GM18520 (cell line): ENCODE measurements at regions not wholly inside any gene's neighbourhood (a gene's known extent, or its start where the extent isn't known, plus 50 kb on each side); places are given as distances from the start of the nearest gene placed in this dataset.
"Not testable (repeated sequence)": the region's sequence is repeated elsewhere in the genome, so short reads cannot be mapped to it uniquely, and the experiment has no call there.

Source experiments
- ATAC-seq: cut with Tn5 transposase; IDR thresholded peaks from one replicate; pipeline ENCODE4 v1.9.1; 2021; ENCODE audit not compliant: unreplicated experiment

- no peak for ATAC-seq
Measured at GRCh38 chr4:27119239-27119638, 258.6 kb downstream of the STIM2 start.

DNA sequence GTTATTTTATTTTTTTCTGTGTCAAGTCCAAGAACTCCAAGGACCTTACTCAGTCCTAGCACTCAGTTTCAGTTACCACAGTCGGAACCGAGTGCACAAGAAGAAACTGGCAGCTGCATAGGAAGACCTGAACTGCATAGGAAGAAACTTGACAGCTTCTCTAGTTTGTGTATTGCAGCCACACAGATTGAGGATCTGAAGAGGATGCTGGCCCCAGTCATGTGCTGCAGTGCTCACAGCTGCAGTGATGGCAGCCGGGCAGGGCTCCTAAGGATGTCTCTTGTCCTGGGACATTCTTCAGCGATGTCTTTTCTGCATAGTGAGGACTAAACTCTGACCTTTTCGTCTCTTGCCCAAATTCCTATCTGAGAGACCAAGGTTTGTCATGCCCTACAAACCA, 261.2 kb downstream of the STIM2 start:
- ATAC-seq = no peak

GRCh38 chr4:27123123-27123768, 262.6 kb downstream of the STIM2 start:
- ATAC-seq = no peak

DNA sequence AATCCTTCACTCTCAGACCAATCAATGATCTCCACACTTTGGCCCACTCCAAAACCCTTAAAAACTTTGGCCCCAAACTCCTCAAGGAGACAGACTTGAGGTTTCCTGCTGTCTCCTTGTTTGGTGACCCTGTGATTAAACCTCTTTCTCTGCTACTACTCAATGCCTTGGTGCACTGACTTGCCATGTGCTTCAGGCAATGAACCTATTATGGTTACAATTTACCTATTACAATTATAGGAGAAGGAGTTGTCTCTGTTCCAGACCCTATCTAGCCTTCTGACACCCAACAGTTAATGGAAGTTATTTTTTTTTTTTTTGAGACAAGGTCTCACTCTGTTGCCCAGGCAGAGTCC, 263.1 kb downstream of the STIM2 start:
- ATAC-seq = no peak

- ATAC-seq = not testable (repeated sequence)
Measured at GRCh38 chr4:27126895-27127294, 266.3 kb downstream of the STIM2 start.

- no peak for ATAC-seq
Measured at GRCh38 chr4:27128443-27128842, 267.8 kb downstream of the STIM2 start.

- no peak for ATAC-seq
Measured at GRCh38 chr4:27129871-27130366, 269.3 kb downstream of the STIM2 start.

DNA sequence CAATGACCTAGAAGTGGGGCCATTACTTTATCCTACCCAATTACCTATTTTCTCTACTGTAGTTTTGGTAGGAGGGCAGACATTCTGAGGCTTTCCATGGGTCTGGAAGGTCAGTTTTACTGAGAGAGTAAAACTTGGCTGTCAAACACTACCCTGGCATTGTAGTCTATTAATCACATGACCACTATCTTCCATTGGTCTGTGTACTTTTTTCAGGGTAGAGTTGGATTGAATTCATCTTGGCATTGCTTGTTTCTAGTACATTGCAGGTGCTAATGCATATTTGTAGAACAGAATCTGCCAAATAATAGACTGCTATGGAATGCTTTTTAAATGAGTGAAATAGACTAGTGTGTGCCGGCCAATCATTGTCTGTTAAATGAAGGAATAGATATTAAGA, 271.9 kb downstream of the STIM2 start:
- ATAC-seq = no peak

- ATAC-seq = no peak
Measured at GRCh38 chr4:27140486-27140885, 279.8 kb downstream of the STIM2 start.

DNA sequence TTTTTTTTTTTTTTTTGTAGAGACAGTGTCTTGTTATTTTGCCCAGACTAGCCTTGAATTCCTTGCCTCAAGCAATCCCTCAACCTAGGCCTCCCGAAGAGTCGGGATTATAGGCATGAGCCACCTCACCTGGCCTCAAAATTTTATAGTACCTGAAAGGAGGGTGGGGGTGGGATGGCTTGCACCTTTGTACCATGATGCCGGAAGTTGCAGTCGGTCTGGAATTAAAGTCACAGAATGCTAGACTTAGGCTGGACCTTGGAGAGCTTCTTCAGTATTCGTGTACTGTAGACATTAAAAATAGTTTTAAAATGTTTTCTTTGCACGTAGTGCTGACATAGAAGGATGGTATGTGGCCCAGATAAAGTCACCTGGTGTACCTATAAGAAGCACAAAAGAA, 280.9 kb downstream of the STIM2 start:
- no peak for ATAC-seq

DNA sequence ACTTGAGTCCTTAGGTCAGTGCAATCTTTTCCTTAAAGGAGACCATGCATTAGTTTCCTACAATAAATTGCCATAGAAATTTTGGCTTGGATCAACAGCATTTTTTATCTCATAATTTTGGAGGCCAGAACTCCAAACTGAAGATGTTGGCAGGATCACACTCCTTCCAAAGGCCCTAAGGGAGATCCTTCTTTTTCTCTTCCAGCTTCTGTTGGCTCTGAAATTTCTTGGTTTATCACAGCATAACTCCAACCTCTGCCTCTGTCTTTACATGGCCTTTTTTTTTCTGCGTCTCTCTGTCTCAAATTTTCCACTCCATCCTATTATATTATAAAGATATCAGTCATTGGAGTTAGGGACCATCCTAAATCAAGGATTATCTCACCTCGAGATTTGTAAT, 282.2 kb downstream of the STIM2 start:
- ATAC-seq = no peak

GRCh38 chr4:27145597-27145996, 285.0 kb downstream of the STIM2 start:
- no peak for ATAC-seq

DNA sequence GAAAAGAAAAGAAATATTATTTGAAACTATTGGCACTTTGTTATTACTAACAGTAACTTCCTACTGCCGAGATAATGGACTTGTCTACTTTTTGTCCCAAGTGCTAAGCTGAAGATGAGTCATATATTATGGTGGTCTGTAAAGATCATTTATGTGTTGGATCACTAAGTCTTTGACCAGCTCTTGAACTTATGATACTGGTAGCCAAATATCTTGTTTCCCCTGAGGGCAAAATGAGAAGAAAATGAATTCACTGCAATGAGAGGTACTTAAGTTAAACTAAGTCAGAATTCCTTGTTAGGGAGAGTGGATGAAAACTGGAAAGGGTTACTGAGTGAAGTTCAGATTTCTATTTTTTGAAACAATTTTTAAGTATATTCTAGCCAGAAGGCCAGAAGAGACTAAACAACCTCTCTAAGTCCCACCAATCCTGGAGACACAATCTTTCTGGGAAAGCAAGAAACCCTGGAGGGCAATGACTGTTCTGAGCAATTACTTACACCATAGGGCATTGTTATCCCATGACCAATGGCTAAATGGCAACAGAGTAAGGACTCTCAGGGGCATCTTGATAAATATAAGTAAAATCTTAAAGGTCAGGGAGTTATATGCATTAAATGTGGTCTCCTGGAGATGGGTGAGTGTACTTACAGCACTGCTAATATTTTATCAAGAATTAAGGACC, 287.7 kb downstream of the STIM2 start:
- no peak for ATAC-seq

- ATAC-seq = no peak
Measured at GRCh38 chr4:27149541-27150212, 289.0 kb downstream of the STIM2 start.

DNA sequence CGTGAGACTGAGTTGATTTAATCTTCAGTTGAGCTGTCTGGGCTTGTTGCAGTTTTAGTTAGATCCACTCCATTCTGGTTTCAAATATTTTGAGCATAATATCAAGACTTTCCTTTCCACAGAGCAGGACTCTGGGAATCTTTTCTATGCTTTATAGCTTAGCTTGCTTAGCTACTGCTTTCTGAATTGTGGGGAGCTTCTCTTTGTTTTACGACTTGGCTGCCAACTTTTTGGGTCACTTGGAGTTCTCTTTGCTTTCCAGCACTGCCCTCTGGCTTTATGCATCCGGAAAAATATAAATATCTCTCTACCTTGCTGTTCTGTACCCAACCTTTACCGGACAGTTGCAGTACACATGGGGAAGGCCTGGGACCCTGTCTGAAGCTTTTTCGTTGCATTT, 292.1 kb downstream of the STIM2 start:
- ATAC-seq = no peak

GRCh38 chr4:27154706-27155105, 294.1 kb downstream of the STIM2 start:
- no peak for ATAC-seq

- ATAC-seq = no peak
Measured at GRCh38 chr4:27161191-27161590, 300.6 kb downstream of the STIM2 start.

DNA sequence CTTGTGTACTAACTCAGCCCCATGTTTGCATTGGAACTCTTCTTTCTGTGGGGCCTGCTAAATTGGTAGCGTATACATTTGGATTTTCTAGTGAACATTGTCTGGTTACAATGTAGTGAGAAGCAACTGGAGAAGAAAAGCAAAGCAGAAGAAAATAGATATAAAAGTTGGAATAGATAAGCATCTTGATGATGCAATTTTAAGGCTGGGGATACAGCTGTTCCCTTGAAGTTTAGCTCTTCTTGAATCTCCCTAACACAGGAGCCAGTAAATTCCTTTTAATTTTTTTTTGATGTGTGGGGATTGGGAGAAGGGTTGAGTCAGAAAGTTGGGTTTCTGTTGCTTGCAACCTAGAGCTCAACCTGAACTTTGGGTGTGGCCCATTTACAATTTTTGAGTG, 308.1 kb downstream of the STIM2 start:
- ATAC-seq = no peak

GRCh38 chr4:27173280-27173679, 312.6 kb downstream of the STIM2 start:
- ATAC-seq = no peak

DNA sequence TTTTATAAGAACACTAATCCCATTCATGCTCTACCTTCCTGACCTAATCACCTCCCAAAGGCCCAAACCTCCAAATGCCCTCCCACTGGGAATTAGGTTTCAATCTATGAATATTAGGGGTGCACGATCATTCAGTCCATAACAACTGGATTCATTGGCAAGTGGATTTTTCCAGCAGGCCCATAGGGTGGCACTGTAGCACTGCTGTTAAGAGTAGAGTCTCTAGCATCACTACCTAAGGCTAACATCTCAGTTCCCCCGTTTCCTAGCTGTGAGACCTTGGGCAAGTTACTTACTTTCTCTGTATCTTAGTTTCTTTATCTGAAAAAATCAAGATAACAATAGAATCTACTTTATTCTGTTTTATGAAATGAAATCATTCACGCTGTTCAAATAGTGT, 315.8 kb downstream of the STIM2 start:
- no peak for ATAC-seq

DNA sequence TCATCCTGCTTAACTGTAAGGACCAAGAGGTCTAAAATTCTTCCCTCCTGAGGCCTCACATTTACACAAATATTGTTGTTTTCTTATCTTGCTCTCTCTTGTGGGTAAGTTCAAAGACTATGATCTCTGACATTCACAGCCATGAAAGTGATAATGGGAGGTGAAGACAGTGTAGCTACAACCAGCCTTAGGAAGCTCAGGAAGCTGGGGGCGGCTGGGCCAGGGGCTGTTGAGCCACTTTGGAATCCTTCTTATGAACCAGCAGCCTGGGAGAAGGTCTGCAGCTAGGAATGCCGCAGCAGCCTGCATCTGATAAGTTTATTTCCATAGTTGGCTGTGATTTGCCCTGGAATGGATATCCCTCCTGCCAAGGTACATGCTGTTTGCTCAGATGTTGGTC, 316.2 kb downstream of the STIM2 start:
- no peak for ATAC-seq

- no peak for ATAC-seq
Measured at GRCh38 chr4:27178061-27178460, 317.4 kb downstream of the STIM2 start.
